ENCODE measurements at regions not wholly inside any gene's neighbourhood (a gene's known extent, or its start where the extent isn't known, plus 50 kb on each side); places are given as distances from the start of the nearest gene placed in this dataset.
A peak's percentile ranks its signal among the peaks of the same experiment; 100 is the strongest.

- Histone ChIP-seq H2AFZ (ENCODE audit: control insufficient read depth, low read depth, low read length) (no peak overlapping the region), H3K4me1 (ENCODE audit: control insufficient read depth, insufficient read depth, low read length) (no peaks in the 10 kb centered on the region), H3K27ac (ENCODE audit: control insufficient read depth, insufficient read depth) (no peak overlapping the region), H3K79me2 (ENCODE audit: control insufficient read depth, insufficient read depth, low read length) (no peaks in the 10 kb centered on the region), H3K4me2 (ENCODE audit: control insufficient read depth, insufficient read depth) (no peak overlapping the region), H3K4me3 (no peak overlapping the region), H3K9me3 (replicated peaks; ENCODE audit: control insufficient read depth, insufficient read depth, low read length) (no peaks in the 10 kb centered on the region), H3K27me3 (replicated peaks in 1 of 2; ENCODE audit: control insufficient read depth in 2 of 2, insufficient read depth in 2 of 2, low read length in 1 of 2) (no peaks in the 10 kb centered on the region), H3K9ac (ENCODE audit: control insufficient read depth, insufficient read depth, low read length) (no peak overlapping the region), H3K36me3 (ENCODE audit: control insufficient read depth in 2 of 2, insufficient read depth in 2 of 2, low read length in 1 of 2) (no peaks in the 10 kb centered on the region), H4K20me1 (ENCODE audit: control insufficient read depth, insufficient read depth) (no peaks in the 10 kb centered on the region)
- ChIA-PET SMC1A (ENCODE audit: uncharacterized antibody, unreplicated experiment) (no interaction called here), RAD21 (ENCODE audit: unreplicated experiment) (no interaction called here), CTCF (no interaction called here), POLR2A (no interaction called here)
- ATAC-seq (no peak), FAIRE-seq (no peak), DNase-seq (ENCODE audit: low read depth, low spot score) (no peak)
- in situ Hi-C loops (cut with MboI) = no loop called here
- WGBS (ENCODE audit: insufficient coverage, insufficient replicate concordance, low lambda C conversion rate, missing lambda C conversion rate) = 3% methylated on average over 3 of the region's 3 CpGs
- BruUV-seq (replicated peaks) = no TSS peak
- TF ChIP-seq JUND (IDR thresholded peaks at IDR 0.05; ENCODE audit: low read depth, low read length) = no peak
- peak; percentile 51; the same call in 1 of the 2 replicates for TF ChIP-seq RUNX3 (IDR thresholded peaks at IDR 0.05; ENCODE audit: low read length)
- intact Hi-C loops (cut with micrococcal nuclease; ENCODE audit: unreplicated experiment) = no loop called here
Observed at GRCh38 chr16:62741692-62742091, 705.5 kb upstream of the CDH8 start.

- ChIA-PET RAD21 (ENCODE audit: unreplicated experiment) (interaction anchor here (0.8 kb wide), 1 partner anchor 63 kb away, joined by 3 read pairs; no protein-coding TSS in a partner anchor), POLR2A (no interaction called here), SMC1A (ENCODE audit: uncharacterized antibody, unreplicated experiment) (interaction anchor here (0.7 to 1.1 kb wide), 2 partner anchors 8 to 558 kb away, joined by 3 read pairs; no protein-coding TSS in a partner anchor), CTCF (interaction anchor here (1.2 kb wide), 1 partner anchor 38 kb away, joined by 3 read pairs; no protein-coding TSS in a partner anchor)
- FAIRE-seq (no peak), DNase-seq (ENCODE audit: low read depth, low spot score) (no peak), ATAC-seq (no peak)
- no TSS peak for BruUV-seq (replicated peaks)
- Histone ChIP-seq H3K4me3 (no peak overlapping the region), H3K4me1 (ENCODE audit: control insufficient read depth, insufficient read depth, low read length) (no peaks in the 10 kb centered on the region), H4K20me1 (ENCODE audit: control insufficient read depth, insufficient read depth) (no peaks in the 10 kb centered on the region), H2AFZ (ENCODE audit: control insufficient read depth, low read depth, low read length) (no peak overlapping the region), H3K36me3 (ENCODE audit: control insufficient read depth in 2 of 2, insufficient read depth in 2 of 2, low read length in 1 of 2) (no peaks in the 10 kb centered on the region), H3K79me2 (ENCODE audit: control insufficient read depth, insufficient read depth, low read length) (no peaks in the 10 kb centered on the region), H3K27me3 (replicated peaks in 1 of 2; ENCODE audit: control insufficient read depth in 2 of 2, insufficient read depth in 2 of 2, low read length in 1 of 2) (no peaks in the 10 kb centered on the region), H3K27ac (ENCODE audit: control insufficient read depth, insufficient read depth) (no peak overlapping the region), H3K4me2 (ENCODE audit: control insufficient read depth, insufficient read depth) (no peak overlapping the region), H3K9me3 (replicated peaks; ENCODE audit: control insufficient read depth, insufficient read depth, low read length) (no peaks in the 10 kb centered on the region), H3K9ac (ENCODE audit: control insufficient read depth, insufficient read depth, low read length) (no peak overlapping the region)
- 13% methylated on average over 3 of the region's 3 CpGs for WGBS (ENCODE audit: insufficient coverage, insufficient replicate concordance, low lambda C conversion rate, missing lambda C conversion rate)
- in situ Hi-C loops (cut with MboI) (no loop called here), intact Hi-C loops (cut with micrococcal nuclease; ENCODE audit: unreplicated experiment) (no loop called here)
- TF ChIP-seq E4F1 (IDR thresholded peaks at IDR 0.05; ENCODE audit: borderline replicate concordance, partially characterized antibody) (no peak), ATF2 (IDR thresholded peaks at IDR 0.05; ENCODE audit: low read length) (no peak), RBBP5 (conservative IDR thresholded peaks at IDR 0.05) (no peak), USF1 (IDR thresholded peaks at IDR 0.05; ENCODE audit: borderline replicate concordance, extremely low read length, insufficient read depth, low read depth, low read length) (no peak), SREBF2 (IDR thresholded peaks at IDR 0.05; ENCODE audit: low read length) (no peak), CREM (IDR thresholded peaks at IDR 0.05; ENCODE audit: low read depth) (no peak), MEF2B (IDR thresholded peaks at IDR 0.05; ENCODE audit: partially characterized antibody, poor library complexity, severe bottlenecking) (no peak), BCL3 (IDR thresholded peaks at IDR 0.05; ENCODE audit: borderline replicate concordance, insufficient read depth, low read depth, low read length, poor library complexity, severe bottlenecking) (no peak)
Observed at GRCh38 chr16:62738666-62739460, 702.6 kb upstream of the CDH8 start.
